ENCODE measurements at regions not wholly inside any gene's neighbourhood (a gene's known extent, or its start where the extent isn't known, plus 50 kb on each side); places are given as distances from the start of the nearest gene placed in this dataset.

DNA sequence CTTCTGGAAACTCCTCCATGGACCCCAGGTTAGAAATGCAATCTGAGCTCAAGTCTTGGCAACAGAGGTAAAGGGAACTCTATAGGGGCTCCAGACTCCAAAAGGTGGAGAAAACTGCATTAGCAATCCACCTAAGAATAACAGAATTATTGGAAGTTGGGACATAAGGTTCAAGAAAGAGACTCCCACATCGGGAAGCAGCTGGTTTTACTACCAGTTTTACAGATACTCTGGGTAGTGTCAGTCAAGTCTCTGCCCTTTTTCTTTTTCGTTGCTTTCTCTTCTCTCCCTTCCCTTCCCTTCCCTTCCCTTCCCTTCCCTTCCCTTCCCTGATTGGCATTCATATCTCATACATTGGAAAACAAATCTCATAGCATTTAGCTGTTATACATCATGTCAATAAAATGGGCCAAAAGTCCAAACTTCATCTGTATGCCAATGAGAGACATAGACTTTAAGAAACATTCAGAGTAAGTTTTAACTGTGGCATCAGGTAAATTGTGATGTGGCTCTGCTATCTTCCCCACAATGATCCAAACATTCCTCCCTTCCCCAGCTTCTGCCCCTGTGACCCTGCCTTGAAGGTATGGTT is 166.7 kb downstream of the KCNE4 start:
- TF ChIP-seq, protein P1, sequence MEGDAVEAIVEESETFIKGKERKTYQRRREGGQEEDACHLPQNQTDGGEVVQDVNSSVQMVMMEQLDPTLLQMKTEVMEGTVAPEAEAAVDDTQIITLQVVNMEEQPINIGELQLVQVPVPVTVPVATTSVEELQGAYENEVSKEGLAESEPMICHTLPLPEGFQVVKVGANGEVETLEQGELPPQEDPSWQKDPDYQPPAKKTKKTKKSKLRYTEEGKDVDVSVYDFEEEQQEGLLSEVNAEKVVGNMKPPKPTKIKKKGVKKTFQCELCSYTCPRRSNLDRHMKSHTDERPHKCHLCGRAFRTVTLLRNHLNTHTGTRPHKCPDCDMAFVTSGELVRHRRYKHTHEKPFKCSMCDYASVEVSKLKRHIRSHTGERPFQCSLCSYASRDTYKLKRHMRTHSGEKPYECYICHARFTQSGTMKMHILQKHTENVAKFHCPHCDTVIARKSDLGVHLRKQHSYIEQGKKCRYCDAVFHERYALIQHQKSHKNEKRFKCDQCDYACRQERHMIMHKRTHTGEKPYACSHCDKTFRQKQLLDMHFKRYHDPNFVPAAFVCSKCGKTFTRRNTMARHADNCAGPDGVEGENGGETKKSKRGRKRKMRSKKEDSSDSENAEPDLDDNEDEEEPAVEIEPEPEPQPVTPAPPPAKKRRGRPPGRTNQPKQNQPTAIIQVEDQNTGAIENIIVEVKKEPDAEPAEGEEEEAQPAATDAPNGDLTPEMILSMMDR (IDR thresholded peaks at IDR 0.05), result no peak
- no peak for TF ChIP-seq POLR2A (IDR thresholded peaks at IDR 0.05)
- TF ChIP-seq POLR2AphosphoS5 (IDR thresholded peaks at IDR 0.05), result no peak
